Mucosa of rectum (tissue), 2 donors: ENCODE measurements at regions not wholly inside any gene's neighbourhood (a gene's known extent, or its start where the extent isn't known, plus 50 kb on each side); places are given as distances from the start of the nearest gene placed in this dataset.

ENCODE experiments used
- H3K27ac ChIP-seq, 2 donors: one replicate each; pipeline ENCODE4 v1.7.0; 2013; ENCODE audit warnings: inconsistent platforms in 2 of 2, low read depth in 2 of 2, low read length in 2 of 2
- H3K27me3 ChIP-seq, 2 donors: one replicate each; pipeline ENCODE4 v1.7.0; 2013; ENCODE audit warnings: low read length in 2 of 2; ENCODE audit not compliant: control insufficient read depth in 2 of 2, insufficient read depth in 2 of 2
- H3K36me3 ChIP-seq, 2 donors: one replicate each; pipeline ENCODE4 v1.7.0; 2013; ENCODE audit warnings: low read length in 2 of 2; ENCODE audit not compliant: control insufficient read depth in 2 of 2, insufficient read depth in 2 of 2
- H3K4me1 ChIP-seq, 2 donors: one replicate each; pipeline ENCODE4 v1.7.0; 2013; ENCODE audit warnings: low read length in 2 of 2, mild to moderate bottlenecking in 1 of 2; ENCODE audit not compliant: control insufficient read depth in 2 of 2, insufficient read depth in 2 of 2
- H3K4me3 ChIP-seq, 2 donors: one replicate each; pipeline ENCODE4 v1.7.0; 2013; ENCODE audit warnings: low read length in 2 of 2
- H3K9ac ChIP-seq, 2 donors: one replicate each; pipeline ENCODE4 v1.7.0; 2013; ENCODE audit warnings: low read length in 2 of 2, low read depth in 1 of 2, mild to moderate bottlenecking in 1 of 2
- H3K9me3 ChIP-seq, 2 donors: one replicate each; pipeline ENCODE4 v1.7.0; 2013; ENCODE audit warnings: low read length in 2 of 2; ENCODE audit not compliant: control insufficient read depth in 2 of 2
- donor health status: healthy.
- donor health status: Normal muscosa, but diverticular disease.

- Histone ChIP-seq H3K27ac (no peak overlapping the region), H3K9ac (no peak overlapping the region), H3K36me3 (no peaks in the 10 kb centered on the region), H3K27me3 (no peaks in the 10 kb centered on the region), H3K4me1 (no peaks in the 10 kb centered on the region), H3K4me3 (no peak overlapping the region), H3K9me3 (no peaks in the 10 kb centered on the region)
Observed at GRCh38 chr20:39823224-39823623, 861.1 kb downstream of the DHX35 start.

- Histone ChIP-seq H3K36me3 (no peaks in the 10 kb centered on the region), H3K27ac (no peak overlapping the region), H3K9me3 (no peaks in the 10 kb centered on the region), H3K4me3 (no peak overlapping the region), H3K27me3 (no peaks in the 10 kb centered on the region), H3K9ac (no peak overlapping the region), H3K4me1 (no peaks in the 10 kb centered on the region)
Observed at GRCh38 chr20:39822667-39823066, 860.5 kb downstream of the DHX35 start.

GRCh38 chr20:39813190-39813829 lies 851.2 kb downstream of the DHX35 start:
- Histone ChIP-seq H3K4me3 (no peak overlapping the region), H3K9ac (no peak overlapping the region), H3K36me3 (no peaks in the 10 kb centered on the region), H3K4me1 (no peaks in the 10 kb centered on the region), H3K27ac (no peak overlapping the region), H3K9me3 (no peaks in the 10 kb centered on the region), H3K27me3 (no peaks in the 10 kb centered on the region)

GRCh38 chr20:39812116-39812515 lies 850.0 kb downstream of the DHX35 start:
- Histone ChIP-seq H3K9me3 (no peaks in the 10 kb centered on the region), H3K9ac (no peak overlapping the region), H3K27me3 (no peaks in the 10 kb centered on the region), H3K4me3 (no peak overlapping the region), H3K36me3 (no peaks in the 10 kb centered on the region), H3K4me1 (no peaks in the 10 kb centered on the region), H3K27ac (no peak overlapping the region)

- Histone ChIP-seq H3K36me3 (no peaks in the 10 kb centered on the region), H3K9ac (no peak overlapping the region), H3K4me3 (no peak overlapping the region), H3K9me3 (no peaks in the 10 kb centered on the region), H3K27me3 (no peaks in the 10 kb centered on the region), H3K4me1 (no peaks in the 10 kb centered on the region), H3K27ac (no peak overlapping the region)
Observed at GRCh38 chr20:39810309-39810708, 848.2 kb downstream of the DHX35 start.

- H3K4me3 ChIP-seq: no peak overlapping the region
- H3K4me1 ChIP-seq: no peaks in the 10 kb centered on the region
- no peaks in the 10 kb centered on the region for H3K27me3 ChIP-seq
- H3K9ac ChIP-seq: no peak overlapping the region
- no peaks in the 10 kb centered on the region for H3K9me3 ChIP-seq
- H3K27ac ChIP-seq: no peak overlapping the region
- H3K36me3 ChIP-seq: no peaks in the 10 kb centered on the region
Observed at GRCh38 chr20:39808613-39809012, 846.5 kb downstream of the DHX35 start.

- no peak overlapping the region for H3K9ac ChIP-seq
- H3K36me3 ChIP-seq: no peaks in the 10 kb centered on the region
- H3K4me1 ChIP-seq: no peaks in the 10 kb centered on the region
- no peak overlapping the region for H3K4me3 ChIP-seq
- H3K27me3 ChIP-seq: no peaks in the 10 kb centered on the region
- H3K9me3 ChIP-seq: peaks cover 0 to 4% of the 10 kb centered on the region in 2 donors
- H3K27ac ChIP-seq: no peak overlapping the region
Observed at GRCh38 chr20:39800548-39800947, 838.4 kb downstream of the DHX35 start.

GRCh38 chr20:39800111-39800510 lies 838.0 kb downstream of the DHX35 start:
- Histone ChIP-seq H3K9ac (no peak overlapping the region), H3K27me3 (no peaks in the 10 kb centered on the region), H3K4me1 (no peaks in the 10 kb centered on the region), H3K4me3 (no peak overlapping the region), H3K36me3 (no peaks in the 10 kb centered on the region), H3K27ac (no peak overlapping the region), H3K9me3 (peaks cover 0 to 4% of the 10 kb centered on the region in 2 donors)

- no peak overlapping the region for H3K27ac ChIP-seq
- no peak overlapping the region for H3K4me3 ChIP-seq
Observed at GRCh38 chr20:39799366-39799965, 837.3 kb downstream of the DHX35 start.

GRCh38 chr20:39795401-39796272 lies 833.5 kb downstream of the DHX35 start:
- Histone ChIP-seq H3K27ac (no peak overlapping the region), H3K4me1 (no peaks in the 10 kb centered on the region)

More at GRCh38 chr20:39799366-39799965, 837.3 kb downstream of the DHX35 start:
- Histone ChIP-seq H3K36me3 (no peaks in the 10 kb centered on the region), H3K4me1 (no peaks in the 10 kb centered on the region), H3K9ac (no peak overlapping the region), H3K9me3 (peaks cover 0 to 4% of the 10 kb centered on the region in 2 donors), H3K27me3 (no peaks in the 10 kb centered on the region)

More at GRCh38 chr20:39795401-39796272, 833.5 kb downstream of the DHX35 start:
- H3K4me3 ChIP-seq: no peak overlapping the region
- peaks cover 0 to 4% of the 10 kb centered on the region in 2 donors for H3K9me3 ChIP-seq
- no peaks in the 10 kb centered on the region for H3K36me3 ChIP-seq
- no peak overlapping the region for H3K9ac ChIP-seq
- no peaks in the 10 kb centered on the region for H3K27me3 ChIP-seq
